HG02759 (cell line): ENCODE measurements at regions not wholly inside any gene's neighbourhood (a gene's known extent, or its start where the extent isn't known, plus 50 kb on each side); places are given as distances from the start of the nearest gene placed in this dataset.

Source experiments
- ATAC-seq: cut with Tn5 transposase; IDR thresholded peaks from one replicate; pipeline ENCODE4 v1.9.1; 2021; ENCODE audit warnings: mild to moderate bottlenecking, moderate library complexity; ENCODE audit not compliant: unreplicated experiment

DNA sequence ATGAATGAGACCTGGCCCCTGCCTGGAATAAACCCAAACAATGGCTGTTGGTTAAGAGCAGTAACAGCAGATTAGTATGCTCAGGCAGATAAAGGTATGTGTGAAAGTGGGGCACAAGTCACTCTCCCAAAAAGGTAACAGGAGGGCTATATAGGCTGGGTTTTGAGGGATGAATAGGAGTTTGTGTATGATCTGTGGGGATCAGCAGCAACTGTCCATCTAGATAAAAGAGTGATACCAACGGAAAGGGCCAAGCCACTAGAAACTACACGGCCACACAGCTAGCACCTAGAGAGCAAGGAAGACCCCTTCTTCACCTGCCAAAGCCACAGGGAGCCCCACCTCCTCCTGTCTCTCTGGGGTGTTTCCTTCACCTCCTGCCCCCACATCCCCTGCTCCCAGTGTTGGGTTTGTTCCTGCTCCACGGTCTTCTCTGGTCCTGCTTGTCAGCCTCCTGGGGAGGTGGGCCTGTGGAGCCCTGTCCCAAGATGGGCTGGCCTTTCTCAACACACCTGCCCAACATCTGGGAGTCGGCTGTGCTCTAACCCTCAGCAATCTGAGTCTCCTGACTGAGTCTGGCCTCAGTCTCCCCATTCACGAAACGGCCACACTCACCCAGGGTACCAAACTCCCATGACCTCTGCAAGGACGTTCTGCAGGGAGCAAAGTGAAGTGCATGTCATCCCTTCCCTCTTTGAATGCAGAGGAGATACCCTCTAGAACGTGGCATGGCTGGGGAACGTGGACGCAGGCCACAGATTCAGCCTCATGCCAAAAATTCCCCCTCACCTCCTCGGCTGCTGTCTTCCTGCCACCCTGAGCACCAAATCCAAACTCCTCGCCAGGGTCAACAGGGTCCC is 108.2 kb downstream of the NCOR2 start:
- no peak for ATAC-seq

DNA sequence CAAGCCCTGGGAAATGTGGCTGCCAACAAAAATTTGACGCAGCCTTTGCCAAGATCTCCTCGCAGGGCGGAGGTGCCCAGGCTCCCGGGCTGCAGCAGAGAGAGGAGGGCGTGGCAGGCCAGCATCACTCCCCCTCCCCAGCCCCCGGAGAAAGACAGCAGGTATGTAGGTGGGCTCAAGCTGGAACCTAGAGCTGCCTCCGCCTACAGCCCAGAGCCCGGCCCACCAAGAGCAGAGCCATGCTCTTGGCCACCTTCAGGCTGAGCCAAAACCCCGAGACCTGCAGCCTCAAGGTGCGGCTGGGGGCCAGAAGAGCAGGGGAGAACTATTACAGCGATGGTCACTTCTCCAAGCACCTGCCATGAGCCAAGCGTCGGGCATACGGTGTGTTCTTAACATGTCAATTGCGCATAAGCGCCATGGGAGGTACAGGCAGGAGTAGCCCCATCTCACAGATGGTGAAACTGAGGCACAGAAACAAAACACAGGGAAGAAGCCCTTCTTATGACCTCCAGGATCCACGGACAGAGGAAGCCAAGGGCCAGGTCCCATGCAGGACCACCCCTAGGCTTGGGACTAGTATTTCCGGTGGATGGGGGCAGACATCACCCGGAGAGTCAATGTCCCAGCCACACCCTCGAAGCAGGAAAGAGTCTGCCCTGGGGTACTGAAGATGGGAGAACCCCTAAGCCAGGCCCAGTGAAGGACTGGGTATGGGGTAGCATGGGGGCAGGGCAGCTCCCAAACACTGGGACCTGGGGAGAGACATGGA is 109.0 kb downstream of the NCOR2 start:
- ATAC-seq, result no peak

DNA sequence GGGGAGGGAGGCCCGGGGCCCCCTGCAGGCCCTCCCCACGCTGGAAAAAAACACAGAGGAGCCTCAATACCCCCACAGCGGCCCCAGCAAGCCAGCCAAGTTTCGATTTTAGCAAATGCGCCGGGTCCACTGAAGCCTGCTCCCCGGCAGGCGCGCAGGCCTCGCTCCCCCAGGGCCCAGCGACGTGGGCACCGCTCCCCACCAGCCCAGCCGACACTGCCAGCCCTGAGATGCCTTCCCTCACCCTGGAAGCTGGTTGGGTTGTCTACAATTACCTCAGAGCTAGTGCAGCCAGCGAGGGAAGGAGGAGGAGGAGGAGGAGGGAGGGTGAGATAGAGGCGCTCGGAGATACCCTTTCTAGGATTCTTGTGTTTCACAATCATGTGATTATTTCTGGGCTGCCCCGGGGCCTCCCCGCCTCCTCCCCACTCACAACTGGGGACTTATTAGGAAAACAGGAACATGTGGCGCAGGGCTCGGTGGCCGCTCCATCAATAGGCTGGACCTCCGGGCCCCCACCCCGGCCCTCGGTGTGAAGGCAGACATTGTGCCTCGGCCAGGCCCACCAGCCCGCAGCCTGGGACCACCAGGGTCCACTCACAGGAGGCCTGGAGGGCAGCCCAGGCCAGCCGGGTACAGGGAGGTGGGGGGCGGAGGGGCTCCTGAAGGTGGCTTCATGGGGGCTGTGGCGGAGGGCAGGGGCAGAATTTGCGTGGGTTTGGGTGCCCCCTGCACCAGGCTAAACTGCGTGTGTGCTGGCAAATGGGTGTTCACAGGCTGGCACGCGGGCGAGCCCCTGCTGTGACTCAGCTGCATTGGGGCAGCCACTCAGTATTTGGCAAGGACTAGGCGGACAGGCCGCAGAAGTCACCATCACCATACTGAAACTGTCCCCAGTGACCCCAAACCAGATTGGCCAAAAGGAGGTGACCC is 109.9 kb downstream of the NCOR2 start:
- ATAC-seq, result peak; percentile 33

DNA sequence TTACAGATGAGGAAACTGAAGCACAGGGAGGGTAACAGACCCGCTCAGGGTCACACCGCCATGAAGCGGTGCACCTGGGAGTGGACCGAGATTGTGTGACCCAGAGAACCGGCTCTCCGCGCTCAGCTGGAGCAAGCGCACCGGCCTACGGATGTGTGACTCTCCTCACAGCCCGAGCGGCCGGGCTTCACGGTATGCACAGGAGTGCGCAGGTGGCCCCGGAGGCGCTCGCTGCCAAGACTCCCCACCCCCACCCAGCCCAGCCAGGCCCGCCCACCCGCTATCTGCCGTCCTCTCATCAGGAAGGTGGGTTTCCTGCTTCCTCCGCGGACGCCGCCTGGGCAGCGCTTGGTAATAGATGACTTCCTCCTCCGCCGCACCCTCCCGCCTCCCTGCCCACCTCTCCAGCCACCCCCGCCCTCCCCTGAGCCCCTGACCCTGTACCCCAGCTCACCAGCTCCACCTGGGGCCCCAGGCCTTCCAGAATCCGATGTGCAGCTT is 110.7 kb downstream of the NCOR2 start:
- ATAC-seq, result peak; percentile 26

DNA sequence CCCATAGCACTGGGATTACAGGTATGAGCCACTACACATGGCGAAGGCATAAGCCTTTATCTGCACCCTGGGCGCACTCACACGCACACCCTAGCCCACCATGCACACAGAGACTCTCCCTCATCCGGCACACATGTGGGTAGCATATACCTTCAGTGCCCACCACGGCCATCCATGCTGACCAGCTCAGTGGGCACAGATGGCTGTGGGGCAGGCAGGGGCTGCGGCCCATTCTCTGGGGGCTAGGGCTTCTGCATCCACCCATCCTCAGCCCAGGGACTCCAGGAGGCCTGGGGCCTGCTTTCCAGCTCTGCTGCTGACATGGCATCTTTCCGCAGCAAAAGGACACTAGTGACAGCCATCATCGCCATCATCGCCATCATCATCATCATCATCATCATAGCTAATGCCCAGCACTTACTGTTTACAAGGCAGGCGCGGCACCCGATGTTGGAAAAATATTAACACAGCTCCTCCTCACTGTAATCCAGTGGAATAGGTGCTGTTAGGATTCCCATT is 111.2 kb downstream of the NCOR2 start:
- no peak for ATAC-seq

DNA sequence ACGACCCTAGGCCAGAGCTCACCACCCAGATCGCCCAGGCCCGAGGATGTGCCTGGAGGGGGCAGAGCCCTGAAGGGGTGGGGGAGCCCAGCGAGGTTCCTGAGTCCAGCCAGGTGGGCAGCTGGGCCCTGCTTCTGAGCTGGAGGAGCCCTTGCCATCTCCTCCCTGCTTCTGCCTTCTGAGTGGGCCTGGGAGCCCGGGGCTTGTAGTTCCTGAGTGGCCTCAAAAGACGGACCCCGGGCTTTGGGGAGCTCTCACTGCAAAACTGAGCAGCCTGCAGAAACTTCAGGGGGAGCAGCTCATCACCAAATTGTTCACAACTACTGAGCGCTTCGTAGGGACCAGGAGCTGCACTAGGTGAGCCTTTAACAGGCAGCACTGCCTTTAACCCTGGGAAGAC is 112.1 kb downstream of the NCOR2 start:
- ATAC-seq, result no peak

DNA sequence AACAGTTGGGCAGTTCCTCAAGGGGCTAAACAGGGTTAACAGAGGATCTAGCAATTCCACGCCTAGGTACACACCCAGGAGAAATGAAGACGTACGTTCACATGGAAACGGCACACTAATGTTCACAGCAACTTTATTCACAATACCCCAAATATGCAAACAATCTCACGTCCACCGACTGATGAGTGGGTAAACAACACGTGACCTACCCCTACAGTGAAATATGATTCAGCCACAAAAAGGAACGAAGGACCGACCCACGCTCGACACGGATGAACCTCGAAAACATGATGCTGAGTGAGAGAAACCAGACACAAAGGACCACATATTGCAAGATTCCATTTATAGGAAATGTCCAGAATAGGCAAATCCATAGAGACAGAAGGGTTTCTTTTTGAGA is 112.7 kb downstream of the NCOR2 start:
- no peak for ATAC-seq

DNA sequence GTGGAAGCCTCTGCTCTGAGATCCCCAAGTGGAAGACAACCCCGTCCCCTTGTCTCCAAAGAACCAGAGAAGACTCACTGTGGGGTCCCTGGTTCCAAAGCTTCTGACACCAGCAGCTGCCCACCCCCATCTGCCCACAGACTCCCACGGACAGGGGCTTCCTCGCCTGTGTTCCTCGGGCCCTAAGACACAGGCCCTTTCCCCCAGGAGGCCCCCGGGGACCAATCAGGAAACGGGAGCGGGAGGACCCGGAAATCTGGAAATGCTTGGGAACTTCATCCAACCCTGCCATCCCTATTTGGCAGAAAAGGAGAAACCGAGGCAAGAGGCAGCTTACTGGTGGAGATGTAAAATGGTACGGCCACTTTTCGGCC is 113.1 kb downstream of the NCOR2 start:
- no peak for ATAC-seq

DNA sequence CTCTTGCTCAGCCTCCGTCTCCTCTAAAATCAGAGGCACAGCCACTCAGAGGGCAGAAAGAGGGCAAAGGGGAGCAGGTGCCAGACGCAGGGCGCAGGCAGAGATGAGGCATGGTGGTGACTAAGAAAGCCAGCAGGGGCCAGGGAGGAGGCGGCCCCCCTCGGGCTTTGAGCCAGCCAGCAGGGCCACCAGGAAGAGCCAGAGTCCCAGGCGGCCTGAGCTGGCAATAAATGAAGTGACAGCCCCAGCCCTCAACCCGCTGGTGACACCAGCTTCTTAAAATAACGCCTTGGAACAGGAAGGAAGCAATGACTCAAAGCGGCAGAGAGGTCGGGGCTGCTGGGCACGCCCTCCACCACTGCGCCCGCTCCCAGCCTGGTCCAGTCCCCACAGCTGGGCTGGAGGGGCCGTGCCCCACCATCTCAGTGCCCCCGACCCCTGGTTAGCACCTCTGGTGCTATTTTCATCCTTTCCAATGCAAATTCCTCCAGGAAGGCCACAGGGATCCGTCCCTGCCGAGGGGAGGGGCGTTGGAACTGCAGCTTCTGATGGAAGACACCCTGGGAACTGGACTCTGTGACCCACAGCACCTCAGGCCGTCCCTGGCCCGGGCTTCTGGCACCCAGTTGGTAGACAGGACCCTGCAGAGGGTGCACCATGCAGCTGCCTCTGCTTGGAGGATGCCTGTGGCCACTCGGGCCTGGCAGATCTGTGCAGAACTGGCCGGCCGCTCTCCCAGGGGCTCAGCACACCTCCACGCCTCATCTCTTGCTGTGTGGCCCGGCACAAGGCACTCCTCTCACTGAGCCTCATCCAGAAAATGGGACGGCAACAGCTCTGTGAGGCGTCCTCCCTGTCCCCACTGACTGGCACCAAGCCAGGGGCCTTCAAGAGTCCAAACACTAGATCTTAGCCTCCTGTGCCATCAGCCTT is 113.7 kb downstream of the NCOR2 start:
- ATAC-seq, result peak; percentile 72

DNA sequence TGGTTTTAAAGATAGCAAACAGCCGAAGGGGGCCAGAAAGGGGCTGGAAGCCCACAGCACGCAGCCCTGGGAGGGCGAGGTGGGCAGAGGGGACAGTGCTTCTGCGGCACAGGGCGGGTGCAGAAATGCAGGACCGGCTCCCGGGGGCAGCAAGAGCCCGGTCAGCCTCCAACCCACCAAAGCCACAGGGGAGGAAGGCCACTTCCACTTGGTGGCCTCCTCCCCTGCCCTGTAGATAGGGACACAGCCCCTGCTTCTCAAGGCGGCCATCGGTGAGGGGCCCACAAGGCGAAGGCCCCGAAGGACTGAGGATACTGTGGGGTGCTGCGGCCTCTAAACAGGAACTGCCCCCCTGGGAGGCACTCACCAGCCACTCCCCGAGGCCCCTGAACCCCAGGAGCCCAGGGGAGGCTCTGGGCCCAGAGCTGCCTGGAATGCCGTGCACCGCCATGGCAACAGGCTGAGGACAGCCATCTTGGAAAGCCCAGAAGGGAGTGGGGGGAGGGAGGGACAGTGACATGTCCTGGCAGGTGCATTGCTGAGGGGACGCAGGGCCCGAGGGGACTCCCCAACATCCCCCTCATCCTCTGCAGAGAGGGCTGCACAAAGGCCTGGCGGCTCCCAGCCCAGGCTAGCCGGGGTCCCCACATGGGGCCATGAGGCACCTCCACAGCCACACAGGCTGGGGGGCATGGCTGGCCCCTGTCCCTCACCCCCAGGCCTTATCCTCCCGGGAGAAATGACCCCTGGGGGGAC is 114.7 kb downstream of the NCOR2 start:
- ATAC-seq, result no peak

DNA sequence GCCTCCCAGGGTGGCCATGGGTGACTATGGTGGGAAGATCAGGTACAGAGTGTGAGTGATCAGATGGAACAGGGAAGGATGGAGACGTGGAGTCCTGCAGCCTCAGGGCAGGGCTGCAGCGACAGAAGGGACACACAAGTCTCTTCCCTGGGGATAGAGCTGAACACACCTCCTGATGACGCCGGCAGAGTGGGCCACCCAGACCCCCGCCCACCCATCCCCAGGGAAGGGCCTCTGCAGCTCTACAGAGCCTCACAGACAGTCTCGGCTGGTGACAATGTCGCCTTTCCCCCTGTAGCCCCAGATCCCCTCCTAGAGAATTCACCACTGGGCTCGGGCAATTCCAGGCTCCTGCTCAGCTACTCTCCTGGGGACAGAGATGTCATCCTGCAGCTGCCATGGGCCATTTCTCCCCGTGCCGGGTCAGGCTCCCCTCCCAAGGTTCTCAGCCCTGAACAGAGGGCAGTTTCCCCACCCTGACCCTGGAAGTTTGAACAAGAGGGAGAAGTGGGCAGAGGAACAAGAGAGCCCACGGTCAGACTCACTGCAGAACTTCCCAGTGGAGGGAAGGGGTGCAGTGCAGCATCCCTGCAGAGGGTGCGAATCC is 115.7 kb downstream of the NCOR2 start:
- ATAC-seq, result no peak

DNA sequence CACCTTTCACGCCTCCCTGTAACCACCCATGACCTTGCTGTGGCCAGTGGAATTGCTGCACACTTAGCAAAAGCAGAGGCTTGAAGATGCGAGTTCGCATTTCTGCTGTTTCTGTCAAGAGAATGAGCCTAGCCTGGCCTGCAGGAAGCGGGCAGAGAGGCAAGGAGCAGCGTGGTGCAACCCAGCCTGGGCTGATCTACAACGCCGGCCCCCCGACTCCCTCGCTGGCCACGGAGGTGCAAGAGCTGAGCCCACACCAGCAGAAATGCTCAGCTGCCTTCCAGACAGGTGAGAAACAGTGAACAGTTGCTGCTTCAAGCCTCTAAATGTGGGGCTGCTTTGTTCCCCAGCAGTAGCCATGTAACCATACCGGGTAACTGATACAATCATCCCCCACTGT is 116.4 kb downstream of the NCOR2 start:
- ATAC-seq, result no peak

DNA sequence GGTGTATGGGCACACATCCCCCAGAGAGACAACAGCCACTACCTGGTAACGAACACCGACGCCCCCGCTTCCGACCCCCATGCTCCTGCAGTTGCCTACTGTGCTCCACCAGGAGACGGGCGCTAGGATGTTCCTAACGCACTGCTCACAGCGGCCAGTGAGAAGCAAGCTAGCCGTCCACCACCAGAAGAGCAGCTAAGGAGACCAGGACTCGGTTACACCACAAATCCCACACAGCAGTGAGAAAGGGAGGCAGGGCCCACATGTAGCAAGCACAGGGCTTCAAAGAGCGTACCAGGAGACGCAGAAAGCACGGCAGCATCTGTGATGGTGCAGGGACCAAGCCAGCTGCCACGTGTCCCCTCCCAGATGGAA is 117.0 kb downstream of the NCOR2 start:
- ATAC-seq, result no peak

DNA sequence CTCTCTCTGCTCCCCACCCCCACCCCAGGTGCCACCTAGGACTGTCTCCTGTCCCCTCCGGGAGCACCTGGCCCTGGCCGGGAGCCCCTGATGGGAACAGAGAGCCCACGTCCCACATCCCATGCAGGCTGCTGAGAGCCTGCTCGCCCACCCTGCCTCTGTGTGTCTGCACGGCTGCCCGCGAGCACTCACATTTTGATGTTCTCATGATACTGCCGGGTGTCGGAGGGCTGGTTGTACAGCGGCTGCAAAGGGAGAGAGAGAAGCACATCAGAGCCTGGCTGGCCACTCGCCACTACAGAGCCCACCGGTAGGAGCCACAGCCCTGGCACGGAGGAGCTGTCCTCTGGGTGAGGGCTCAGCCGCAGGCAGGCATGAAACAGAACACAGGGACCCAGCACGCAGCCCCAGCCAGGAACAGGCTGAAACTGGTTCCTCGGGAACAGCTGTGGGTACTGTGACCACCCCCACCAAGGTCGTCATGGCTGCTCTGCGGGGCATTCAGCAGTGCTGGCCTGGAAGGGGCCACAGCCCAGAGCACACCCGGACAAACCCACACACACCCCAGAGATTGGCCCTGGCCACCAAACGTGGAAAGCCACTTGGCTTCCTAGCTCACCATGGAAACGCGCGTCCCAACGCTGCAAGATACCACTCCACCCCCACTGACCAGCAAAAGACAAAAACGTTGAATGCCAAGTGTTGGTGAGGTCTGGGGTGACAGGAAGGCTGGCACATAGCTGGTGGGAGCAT is 117.6 kb downstream of the NCOR2 start:
- no peak for ATAC-seq

DNA sequence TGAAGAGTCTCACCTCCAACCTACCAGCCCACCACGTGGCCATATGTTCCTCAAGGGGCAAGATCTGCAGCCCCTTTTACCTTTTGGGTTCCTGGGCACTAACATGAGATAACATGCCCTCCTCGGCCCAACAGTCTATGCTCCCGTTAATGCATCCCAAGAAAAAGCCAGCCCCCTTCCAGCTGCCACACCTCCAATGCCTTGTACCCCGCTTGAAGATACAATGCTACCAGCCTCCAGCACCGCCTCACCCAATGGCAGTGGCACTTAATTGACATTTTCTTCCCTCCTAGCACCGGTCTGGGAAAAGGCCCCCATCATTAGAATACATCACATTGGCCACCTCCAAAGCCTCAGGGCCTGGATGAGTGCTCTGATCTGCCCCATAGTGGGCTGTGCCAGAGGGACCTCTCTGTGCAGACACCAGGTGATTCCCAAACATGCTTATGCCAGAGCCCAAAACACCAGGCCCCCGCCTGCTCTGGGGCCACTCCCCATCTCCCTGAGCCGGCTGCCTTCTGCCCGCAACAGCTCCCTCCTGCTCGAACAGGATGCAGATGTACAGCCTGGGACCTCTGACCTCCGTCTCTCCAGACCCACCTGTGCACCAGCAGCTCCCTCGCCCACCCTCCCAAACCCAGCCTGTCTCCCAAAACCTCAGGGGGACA is 118.3 kb downstream of the NCOR2 start:
- ATAC-seq, result no peak

DNA sequence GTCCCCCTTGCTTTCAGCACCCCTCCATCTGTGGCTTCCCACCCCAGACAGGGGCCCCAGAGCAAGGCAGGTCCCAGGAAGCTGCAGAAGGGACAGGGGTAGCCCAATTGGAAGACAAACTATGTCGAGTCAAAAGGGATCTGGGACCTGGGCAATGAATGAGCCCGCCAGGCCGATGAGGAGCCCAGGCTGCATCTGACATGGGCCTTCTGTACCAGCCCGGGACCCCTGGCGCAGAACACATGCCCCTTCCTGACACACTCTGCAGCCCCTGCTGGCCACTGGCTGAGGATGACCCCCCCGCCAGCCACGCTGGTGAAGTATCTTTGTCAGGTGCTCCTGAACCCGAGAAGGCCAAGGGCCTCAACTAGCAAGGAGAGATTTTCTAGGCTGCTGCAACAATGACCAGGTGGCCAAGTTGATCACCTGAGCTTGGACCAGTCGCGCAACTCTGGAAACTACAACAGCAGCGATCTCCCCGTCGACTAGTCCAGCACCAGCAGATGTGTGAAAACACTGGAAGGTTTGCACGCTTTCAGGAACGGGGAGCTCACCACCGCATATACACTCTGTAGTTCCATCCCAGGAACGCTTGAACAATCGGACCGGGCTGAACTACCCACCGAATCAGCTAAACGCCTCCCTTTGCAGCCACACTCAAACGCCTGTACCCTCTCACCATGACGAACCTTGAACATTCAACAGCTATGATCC is 119.0 kb downstream of the NCOR2 start:
- ATAC-seq, result no peak

DNA sequence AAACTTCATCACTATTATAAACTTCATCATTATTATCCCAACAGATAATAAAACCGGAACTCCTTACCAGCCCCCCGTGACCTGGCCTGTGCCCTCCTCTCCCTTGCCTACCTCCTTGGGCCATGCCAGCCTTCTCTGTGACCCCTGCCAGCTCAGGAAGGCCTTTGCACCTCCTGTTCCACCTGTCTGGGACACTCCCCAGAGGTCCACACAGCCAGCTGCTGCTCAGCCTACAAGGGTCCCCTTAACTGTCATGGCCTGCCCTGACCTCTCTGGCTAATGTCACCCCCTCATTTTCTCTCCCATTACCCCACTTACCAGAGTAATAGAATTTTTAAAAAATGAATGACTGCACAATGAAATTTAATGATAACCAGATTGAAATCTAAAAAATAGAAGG is 121.0 kb downstream of the NCOR2 start:
- ATAC-seq, result no peak
